ENCODE measurements at regions not wholly inside any gene's neighbourhood (a gene's known extent, or its start where the extent isn't known, plus 50 kb on each side); places are given as distances from the start of the nearest gene placed in this dataset.
"Not testable (repeated sequence)": the region's sequence is repeated elsewhere in the genome, so short reads cannot be mapped to it uniquely, and the experiment has no call there.

DNA sequence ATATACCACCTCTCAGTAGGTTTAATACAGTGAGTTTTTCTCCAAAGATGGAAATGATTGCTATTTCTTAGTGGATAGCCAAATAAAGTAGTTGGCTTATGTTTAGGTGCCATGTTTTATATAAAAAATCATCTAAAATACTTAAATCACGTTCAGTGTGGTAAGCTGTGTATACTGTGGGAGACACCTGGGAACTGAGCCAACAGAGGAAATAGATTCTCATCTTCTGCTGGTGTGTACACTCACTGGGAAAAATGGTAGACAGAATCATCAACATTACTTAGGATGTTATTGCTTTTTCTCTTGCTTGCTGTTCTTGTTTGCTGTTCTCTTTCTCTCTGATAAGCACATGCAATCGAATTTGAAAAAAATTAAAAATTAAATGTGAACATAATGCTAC is 112.6 kb upstream of the MB21D2 start:
- H3K27ac ChIP-seq (ENCODE audit: low read depth, low read length) = no peak overlapping the region
- no peaks in the 10 kb centered on the region for H3K9me3 ChIP-seq (ENCODE audit: low read depth, low read length)
- TF ChIP-seq, protein P1, sequence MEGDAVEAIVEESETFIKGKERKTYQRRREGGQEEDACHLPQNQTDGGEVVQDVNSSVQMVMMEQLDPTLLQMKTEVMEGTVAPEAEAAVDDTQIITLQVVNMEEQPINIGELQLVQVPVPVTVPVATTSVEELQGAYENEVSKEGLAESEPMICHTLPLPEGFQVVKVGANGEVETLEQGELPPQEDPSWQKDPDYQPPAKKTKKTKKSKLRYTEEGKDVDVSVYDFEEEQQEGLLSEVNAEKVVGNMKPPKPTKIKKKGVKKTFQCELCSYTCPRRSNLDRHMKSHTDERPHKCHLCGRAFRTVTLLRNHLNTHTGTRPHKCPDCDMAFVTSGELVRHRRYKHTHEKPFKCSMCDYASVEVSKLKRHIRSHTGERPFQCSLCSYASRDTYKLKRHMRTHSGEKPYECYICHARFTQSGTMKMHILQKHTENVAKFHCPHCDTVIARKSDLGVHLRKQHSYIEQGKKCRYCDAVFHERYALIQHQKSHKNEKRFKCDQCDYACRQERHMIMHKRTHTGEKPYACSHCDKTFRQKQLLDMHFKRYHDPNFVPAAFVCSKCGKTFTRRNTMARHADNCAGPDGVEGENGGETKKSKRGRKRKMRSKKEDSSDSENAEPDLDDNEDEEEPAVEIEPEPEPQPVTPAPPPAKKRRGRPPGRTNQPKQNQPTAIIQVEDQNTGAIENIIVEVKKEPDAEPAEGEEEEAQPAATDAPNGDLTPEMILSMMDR (IDR thresholded peaks at IDR 0.05; ENCODE audit: extremely low read depth, low read depth, low read length) = no peak
- no peaks in the 10 kb centered on the region for H4K20me1 ChIP-seq (ENCODE audit: insufficient read depth, low read length)
- H3K27me3 ChIP-seq (ENCODE audit: insufficient read depth, low read length) = no peaks in the 10 kb centered on the region
- H2AFZ ChIP-seq (ENCODE audit: low read length) = no peak overlapping the region
- H3K4me3 ChIP-seq (ENCODE audit: insufficient read depth, low read length) = no peak overlapping the region
- no peaks in the 10 kb centered on the region for H3K36me3 ChIP-seq (ENCODE audit: insufficient read depth, low read length)
- H3K4me2 ChIP-seq (ENCODE audit: insufficient read depth, low read length) = no peak overlapping the region
- H3K79me2 ChIP-seq (ENCODE audit: insufficient read depth, low read length) = no peaks in the 10 kb centered on the region
- H3K4me1 ChIP-seq (ENCODE audit: insufficient read depth, low read length) = no peaks in the 10 kb centered on the region
- DNase-seq (ENCODE audit: insufficient read length, low spot score, missing footprints) = no peak

DNA sequence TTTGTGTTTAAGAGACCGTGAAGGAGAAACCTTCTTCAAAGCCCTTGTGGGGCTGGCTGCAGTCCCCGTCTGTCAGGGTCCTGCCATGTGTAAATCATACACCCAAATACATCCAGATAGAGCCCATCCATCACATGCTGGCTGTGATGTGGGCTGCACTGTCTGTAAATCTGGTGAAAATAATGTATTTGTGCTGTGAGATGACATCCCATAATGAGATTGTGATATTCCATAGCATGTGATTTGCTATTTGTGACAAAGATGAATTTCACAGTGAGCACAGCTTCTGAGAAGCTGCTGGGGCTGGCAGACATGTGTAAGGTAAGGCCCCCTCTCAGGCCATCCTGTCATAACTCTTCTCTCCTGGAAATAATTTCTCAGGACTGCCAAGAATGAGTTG is 114.3 kb upstream of the MB21D2 start:
- no peaks in the 10 kb centered on the region for H3K9me3 ChIP-seq (ENCODE audit: low read depth, low read length)
- H3K36me3 ChIP-seq (ENCODE audit: insufficient read depth, low read length) = no peaks in the 10 kb centered on the region
- H4K20me1 ChIP-seq (ENCODE audit: insufficient read depth, low read length) = no peaks in the 10 kb centered on the region
- H3K4me3 ChIP-seq (ENCODE audit: insufficient read depth, low read length) = no peak overlapping the region
- no peak for DNase-seq (ENCODE audit: insufficient read length, low spot score, missing footprints)
- no peak overlapping the region for H2AFZ ChIP-seq (ENCODE audit: low read length)
- TF ChIP-seq, protein P1 (IDR thresholded peaks at IDR 0.05; ENCODE audit: extremely low read depth, low read depth, low read length) = no peak
- no peaks in the 10 kb centered on the region for H3K27me3 ChIP-seq (ENCODE audit: insufficient read depth, low read length)
- no peak overlapping the region for H3K27ac ChIP-seq (ENCODE audit: low read depth, low read length)
- H3K4me1 ChIP-seq (ENCODE audit: insufficient read depth, low read length) = no peaks in the 10 kb centered on the region
- H3K4me2 ChIP-seq (ENCODE audit: insufficient read depth, low read length) = no peak overlapping the region
- H3K79me2 ChIP-seq (ENCODE audit: insufficient read depth, low read length) = no peaks in the 10 kb centered on the region

DNA sequence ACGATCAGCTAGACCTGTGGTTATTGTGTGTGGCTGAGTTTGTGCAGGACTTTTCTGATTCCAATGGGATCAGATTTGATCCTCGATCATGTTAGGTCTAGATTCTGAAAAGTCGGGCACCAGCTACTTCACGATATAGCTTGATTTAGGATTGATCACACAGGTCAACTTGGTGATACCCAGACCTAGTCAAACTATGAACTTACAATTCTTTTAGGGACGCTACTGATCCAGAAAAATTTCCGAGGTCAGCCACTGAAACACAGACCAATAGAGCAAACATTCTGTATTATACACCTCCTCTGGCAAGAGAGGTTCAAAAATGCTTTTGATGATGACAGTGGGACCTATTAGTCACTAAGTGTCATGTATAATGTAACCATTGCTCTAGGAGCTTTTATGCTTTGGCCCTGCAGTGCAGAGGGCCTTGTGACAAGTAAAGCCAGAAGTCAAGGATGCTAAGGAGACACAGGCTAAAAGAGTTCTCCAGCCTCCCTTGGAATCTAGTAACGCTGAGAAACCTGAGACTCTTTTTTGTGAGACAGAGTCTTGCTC is 115.6 kb upstream of the MB21D2 start:
- Histone ChIP-seq H3K27ac (ENCODE audit: low read depth, low read length) (no peak overlapping the region), H3K4me1 (ENCODE audit: insufficient read depth, low read length) (no peaks in the 10 kb centered on the region), H4K20me1 (ENCODE audit: insufficient read depth, low read length) (no peaks in the 10 kb centered on the region), H3K4me2 (ENCODE audit: insufficient read depth, low read length) (no peak overlapping the region), H3K4me3 (ENCODE audit: insufficient read depth, low read length) (no peak overlapping the region), H3K9me3 (ENCODE audit: low read depth, low read length) (no peaks in the 10 kb centered on the region), H3K79me2 (ENCODE audit: insufficient read depth, low read length) (no peaks in the 10 kb centered on the region), H2AFZ (ENCODE audit: low read length) (no peak overlapping the region), H3K36me3 (ENCODE audit: insufficient read depth, low read length) (no peaks in the 10 kb centered on the region), H3K27me3 (ENCODE audit: insufficient read depth, low read length) (no peaks in the 10 kb centered on the region)
- TF ChIP-seq, protein P1 (IDR thresholded peaks at IDR 0.05; ENCODE audit: extremely low read depth, low read depth, low read length) = no peak
- no peak for DNase-seq (ENCODE audit: insufficient read length, low spot score, missing footprints)

DNA sequence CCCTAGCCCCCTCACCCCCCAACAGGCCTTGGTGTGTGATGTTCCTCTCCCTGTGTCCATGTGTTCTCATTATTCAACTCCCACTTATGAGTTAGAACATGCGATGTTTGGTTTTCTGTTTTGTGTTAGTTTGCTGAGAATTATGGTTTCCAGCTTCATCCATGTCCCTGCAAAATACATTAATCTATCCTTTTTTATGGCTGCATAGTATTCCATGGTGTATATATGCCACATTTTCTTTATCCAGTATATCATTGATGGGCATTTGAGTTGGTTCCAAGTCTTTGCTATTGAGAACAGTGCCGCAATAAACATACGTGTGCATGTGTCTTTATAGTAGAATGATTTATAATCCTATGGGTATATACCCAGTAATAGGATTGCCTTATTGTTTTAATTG is 120.2 kb upstream of the MB21D2 start:
- H3K4me1 ChIP-seq (ENCODE audit: insufficient read depth, low read length); H3K4me2 ChIP-seq (ENCODE audit: insufficient read depth, low read length); H3K27me3 ChIP-seq (ENCODE audit: insufficient read depth, low read length); H2AFZ ChIP-seq (ENCODE audit: low read length); H3K79me2 ChIP-seq (ENCODE audit: insufficient read depth, low read length); H3K4me3 ChIP-seq (ENCODE audit: insufficient read depth, low read length); H3K36me3 ChIP-seq (ENCODE audit: insufficient read depth, low read length); H3K9me3 ChIP-seq (ENCODE audit: low read depth, low read length); DNase-seq (ENCODE audit: insufficient read length, low spot score, missing footprints); H4K20me1 ChIP-seq (ENCODE audit: insufficient read depth, low read length); H3K27ac ChIP-seq (ENCODE audit: low read depth, low read length): not testable (repeated sequence)

All from osteoblast (primary cell).